GM23338 (cell line): ENCODE measurements at regions not wholly inside any gene's neighbourhood (a gene's known extent, or its start where the extent isn't known, plus 50 kb on each side); places are given as distances from the start of the nearest gene placed in this dataset.

Experiments
- ATAC-seq: fragments of 200-7000 bp; cut with Tn5 transposase; 3 replicates; pipeline ENCODE4 v1.9.1; 2020
- DNase-seq: peaks from one replicate; pipeline ENCODE4 v3.0.0-alpha.2; 2015; ENCODE audit warnings: low spot score
- H2AFZ ChIP-seq: fragments of 200-600 bp; sonication (generic); 2 replicates; pipeline ENCODE4 v1.8.0; 2016; ENCODE audit warnings: antibody characterized with exemption, mild to moderate bottlenecking, moderate library complexity
- H3F3A ChIP-seq: fragments of 200-600 bp; sonication (generic); replicated peaks from 2 replicates; pipeline ENCODE4 v1.8.0; 2017; ENCODE audit warnings: antibody characterized with exemption, mixed run types, low read depth
- H3K27ac ChIP-seq: fragments of 200-600 bp; sonication (generic); 2 replicates; pipeline ENCODE4 v1.6.1; 2016; ENCODE audit warnings: low read depth
- H3K27me3 ChIP-seq: fragments of 200-600 bp; sonication (generic); 2 replicates; pipeline ENCODE4 v1.8.0; 2016; ENCODE audit warnings: mild to moderate bottlenecking, mixed run types, moderate library complexity; ENCODE audit not compliant: insufficient read depth
- H3K36me3 ChIP-seq: fragments of 200-600 bp; sonication (generic); 2 replicates; pipeline ENCODE4 v1.8.0; 2016; ENCODE audit warnings: mild to moderate bottlenecking; ENCODE audit not compliant: insufficient read depth
- H3K4me1 ChIP-seq: fragments of 200-600 bp; sonication (generic); 2 replicates; pipeline ENCODE4 v1.8.0; 2016; ENCODE audit warnings: mild to moderate bottlenecking, moderate library complexity; ENCODE audit not compliant: insufficient read depth
- H3K4me2 ChIP-seq: fragments of 200-600 bp; sonication (generic); 2 replicates; pipeline ENCODE4 v1.7.1; 2017; ENCODE audit warnings: mixed run types
- H3K4me3 ChIP-seq: fragments of 200-600 bp; sonication (generic); 2 replicates; pipeline ENCODE4 v1.6.1; 2016; ENCODE audit warnings: mixed run types
- H3K79me2 ChIP-seq: fragments of 200-600 bp; sonication (generic); replicated peaks from 2 replicates; pipeline ENCODE4 v1.8.0; 2017; ENCODE audit warnings: mild to moderate bottlenecking; ENCODE audit not compliant: insufficient read depth
- H3K9me2 ChIP-seq: fragments of 200-600 bp; sonication (generic); 2 replicates; pipeline ENCODE4 v1.8.0; 2017; ENCODE audit not compliant: insufficient read depth
- H4K20me1 ChIP-seq: fragments of 200-600 bp; sonication (generic); replicated peaks from 2 replicates; pipeline ENCODE4 v1.8.0; 2017; ENCODE audit warnings: mild to moderate bottlenecking; ENCODE audit not compliant: insufficient read depth
- H3K27ac Mint-ChIP-seq: 2 replicates; pipeline ENCODE4 v1.8.0; 2020; ENCODE audit warnings: inconsistent platforms, mild to moderate bottlenecking, moderate library complexity, mixed read lengths
- H3K27me3 Mint-ChIP-seq: 3 replicates; pipeline ENCODE4 v1.8.0; 2022; ENCODE audit warnings: low read depth, mild to moderate bottlenecking, moderate library complexity, mixed read lengths, inconsistent platforms; ENCODE audit not compliant: insufficient read depth, poor library complexity
- H3K36me3 Mint-ChIP-seq: 3 replicates; pipeline ENCODE4 v1.8.0; 2021; ENCODE audit warnings: low read depth, mild to moderate bottlenecking, inconsistent platforms, moderate library complexity, mixed read lengths
- H3K4me1 Mint-ChIP-seq: 3 replicates; pipeline ENCODE4 v1.8.0; 2020; ENCODE audit warnings: mild to moderate bottlenecking, inconsistent platforms, mixed read lengths
- H3K4me3 Mint-ChIP-seq: 3 replicates; pipeline ENCODE4 v1.8.0; 2021; ENCODE audit warnings: moderate library complexity, mild to moderate bottlenecking, inconsistent platforms, mixed read lengths
- H3K9me3 Mint-ChIP-seq: 3 replicates; pipeline ENCODE4 v1.8.0; 2020; ENCODE audit warnings: moderate library complexity, mild to moderate bottlenecking, inconsistent platforms, mixed read lengths
- CREB1 ChIP-seq: fragments of 250-450 bp; sonication (Bioruptor Pico); IDR thresholded peaks from 2 replicates; pipeline ENCODE4 v1.5.0; 2020; ENCODE audit warnings: low read depth, mild to moderate bottlenecking, moderate library complexity
- CTCF ChIP-seq, 2 experiments: fragments of 200-600 bp in 1 of 2; sonication (generic) in 1 of 2; conservative IDR thresholded peaks; 2 replicates each; pipeline versions ENCODE4 v1.5.1 to v1.6.1; 2016 to 2017; ENCODE audit warnings: antibody characterized with exemption in 2 of 2, low read depth in 2 of 2, mild to moderate bottlenecking in 2 of 2, moderate library complexity in 1 of 2
- EZH2phosphoT487 ChIP-seq: fragments of 200-600 bp; sonication (generic); IDR thresholded peaks from one replicate; pipeline ENCODE4 v1.8.1; 2018; ENCODE audit warnings: antibody characterized with exemption; ENCODE audit not compliant: unreplicated experiment
- JUNB ChIP-seq: IDR thresholded peaks from one replicate; pipeline ENCODE4 v1.6.1; 2016; ENCODE audit warnings: antibody characterized with exemption; ENCODE audit not compliant: unreplicated experiment
- POLR2AphosphoS5 ChIP-seq: IDR thresholded peaks from 2 replicates; pipeline ENCODE4 v1.6.1; 2016; ENCODE audit warnings: antibody characterized with exemption, low read depth
- STAT1 ChIP-seq: IDR thresholded peaks from one replicate; pipeline ENCODE4 v1.6.1; 2016; ENCODE audit warnings: antibody characterized with exemption; ENCODE audit not compliant: unreplicated experiment
- ZNF331 ChIP-seq: fragments of 250-450 bp; sonication (Bioruptor Pico); IDR thresholded peaks from 2 replicates; pipeline ENCODE4 v1.5.0; 2020; ENCODE audit warnings: low read depth, mild to moderate bottlenecking, moderate library complexity
- ZNF462 ChIP-seq: fragments of 250-450 bp; sonication (Bioruptor Pico); IDR thresholded peaks from 2 replicates; pipeline ENCODE4 v1.5.0; 2020; ENCODE audit warnings: mild to moderate bottlenecking, moderate library complexity

GRCh38 chr6:132165677-132166076 lies 214.5 kb upstream of the CCN2 start:
- H3K4me2 ChIP-seq: no peak overlapping the region
- no peaks in the 10 kb centered on the region for H3K79me2 ChIP-seq
- DNase-seq: no peak
- H2AFZ ChIP-seq: no peak overlapping the region
- peaks cover 10% of the 10 kb centered on the region for H3K4me1 ChIP-seq
- no peak for TF ChIP-seq JUNB
- TF ChIP-seq STAT1: no peak
- no peak for TF ChIP-seq ZNF462
- no peak for TF ChIP-seq ZNF331 (CRISPR knock-in tag)
- TF ChIP-seq CTCF (conservative IDR thresholded peaks at IDR 0.05; ENCODE audit: low read depth in 2 of 2): no peak
- no peak for TF ChIP-seq CREB1
- TF ChIP-seq EZH2phosphoT487: no peak
- TF ChIP-seq POLR2AphosphoS5: no peak
- no peak for ATAC-seq
- Mint-ChIP-seq H3K27me3 (no peaks in the 10 kb centered on the region), H3K4me1 (peaks cover 7% of the 10 kb centered on the region; the same call in 2 of the 3 replicates), H3K36me3 (no peaks in the 10 kb centered on the region; the same call in 2 of the 3 replicates), H3K4me3 (no peak overlapping the region), H3K27ac (no peak overlapping the region), H3K9me3 (peaks cover 4% of the 10 kb centered on the region; the same call in 2 of the 3 replicates)
- H3K36me3 ChIP-seq: no peaks in the 10 kb centered on the region
- no peak overlapping the region for H3K4me3 ChIP-seq
- no peak overlapping the region for H3K27ac ChIP-seq
- H3K9me2 ChIP-seq: no peaks in the 10 kb centered on the region
- H4K20me1 ChIP-seq: no peaks in the 10 kb centered on the region
- no peaks in the 10 kb centered on the region for H3F3A ChIP-seq
- no peaks in the 10 kb centered on the region for H3K27me3 ChIP-seq
